GM23338 (cell line): ENCODE measurements at regions not wholly inside any gene's neighbourhood (a gene's known extent, or its start where the extent isn't known, plus 50 kb on each side); places are given as distances from the start of the nearest gene placed in this dataset.
A peak's percentile ranks its signal among the peaks of the same experiment; 100 is the strongest.

Source experiments
- ATAC-seq: fragments of 200-7000 bp; cut with Tn5 transposase; 3 replicates; pipeline ENCODE4 v1.9.1; 2020
- DNase-seq: peaks from one replicate; pipeline ENCODE4 v3.0.0-alpha.2; 2015; ENCODE audit warnings: low spot score
- H2AFZ ChIP-seq: fragments of 200-600 bp; sonication (generic); 2 replicates; pipeline ENCODE4 v1.8.0; 2016; ENCODE audit warnings: antibody characterized with exemption, mild to moderate bottlenecking, moderate library complexity
- H3F3A ChIP-seq: fragments of 200-600 bp; sonication (generic); replicated peaks from 2 replicates; pipeline ENCODE4 v1.8.0; 2017; ENCODE audit warnings: antibody characterized with exemption, mixed run types, low read depth
- H3K27ac ChIP-seq: fragments of 200-600 bp; sonication (generic); 2 replicates; pipeline ENCODE4 v1.6.1; 2016; ENCODE audit warnings: low read depth
- H3K27me3 ChIP-seq: fragments of 200-600 bp; sonication (generic); 2 replicates; pipeline ENCODE4 v1.8.0; 2016; ENCODE audit warnings: mild to moderate bottlenecking, mixed run types, moderate library complexity; ENCODE audit not compliant: insufficient read depth
- H3K36me3 ChIP-seq: fragments of 200-600 bp; sonication (generic); 2 replicates; pipeline ENCODE4 v1.8.0; 2016; ENCODE audit warnings: mild to moderate bottlenecking; ENCODE audit not compliant: insufficient read depth
- H3K4me1 ChIP-seq: fragments of 200-600 bp; sonication (generic); 2 replicates; pipeline ENCODE4 v1.8.0; 2016; ENCODE audit warnings: mild to moderate bottlenecking, moderate library complexity; ENCODE audit not compliant: insufficient read depth
- H3K4me2 ChIP-seq: fragments of 200-600 bp; sonication (generic); 2 replicates; pipeline ENCODE4 v1.7.1; 2017; ENCODE audit warnings: mixed run types
- H3K4me3 ChIP-seq: fragments of 200-600 bp; sonication (generic); 2 replicates; pipeline ENCODE4 v1.6.1; 2016; ENCODE audit warnings: mixed run types
- H3K79me2 ChIP-seq: fragments of 200-600 bp; sonication (generic); replicated peaks from 2 replicates; pipeline ENCODE4 v1.8.0; 2017; ENCODE audit warnings: mild to moderate bottlenecking; ENCODE audit not compliant: insufficient read depth
- H3K9me2 ChIP-seq: fragments of 200-600 bp; sonication (generic); 2 replicates; pipeline ENCODE4 v1.8.0; 2017; ENCODE audit not compliant: insufficient read depth
- H4K20me1 ChIP-seq: fragments of 200-600 bp; sonication (generic); replicated peaks from 2 replicates; pipeline ENCODE4 v1.8.0; 2017; ENCODE audit warnings: mild to moderate bottlenecking; ENCODE audit not compliant: insufficient read depth
- H3K27ac Mint-ChIP-seq: 2 replicates; pipeline ENCODE4 v1.8.0; 2020; ENCODE audit warnings: inconsistent platforms, mild to moderate bottlenecking, moderate library complexity, mixed read lengths
- H3K27me3 Mint-ChIP-seq: 3 replicates; pipeline ENCODE4 v1.8.0; 2022; ENCODE audit warnings: low read depth, mild to moderate bottlenecking, moderate library complexity, mixed read lengths, inconsistent platforms; ENCODE audit not compliant: insufficient read depth, poor library complexity
- H3K36me3 Mint-ChIP-seq: 3 replicates; pipeline ENCODE4 v1.8.0; 2021; ENCODE audit warnings: low read depth, mild to moderate bottlenecking, inconsistent platforms, moderate library complexity, mixed read lengths
- H3K4me1 Mint-ChIP-seq: 3 replicates; pipeline ENCODE4 v1.8.0; 2020; ENCODE audit warnings: mild to moderate bottlenecking, inconsistent platforms, mixed read lengths
- H3K4me3 Mint-ChIP-seq: 3 replicates; pipeline ENCODE4 v1.8.0; 2021; ENCODE audit warnings: moderate library complexity, mild to moderate bottlenecking, inconsistent platforms, mixed read lengths
- H3K9me3 Mint-ChIP-seq: 3 replicates; pipeline ENCODE4 v1.8.0; 2020; ENCODE audit warnings: moderate library complexity, mild to moderate bottlenecking, inconsistent platforms, mixed read lengths
- ETS1 ChIP-seq: IDR thresholded peaks from 2 replicates; pipeline ENCODE4 v1.6.1; 2016; ENCODE audit warnings: antibody characterized with exemption
- EZH2phosphoT487 ChIP-seq: fragments of 200-600 bp; sonication (generic); IDR thresholded peaks from one replicate; pipeline ENCODE4 v1.8.1; 2018; ENCODE audit warnings: antibody characterized with exemption; ENCODE audit not compliant: unreplicated experiment
- NANOG ChIP-seq: IDR thresholded peaks from 2 replicates; pipeline ENCODE4 v1.6.1; 2016; ENCODE audit warnings: antibody characterized with exemption, borderline replicate concordance
- REST ChIP-seq: IDR thresholded peaks from one replicate; pipeline ENCODE4 v1.6.1; 2018; ENCODE audit warnings: antibody characterized with exemption; ENCODE audit not compliant: unreplicated experiment
- ZNF114 ChIP-seq: fragments of 250-450 bp; sonication (Bioruptor Pico); IDR thresholded peaks from 2 replicates; pipeline ENCODE4 v1.5.0; 2020; ENCODE audit warnings: mild to moderate bottlenecking, moderate library complexity
- ZNF462 ChIP-seq: fragments of 250-450 bp; sonication (Bioruptor Pico); IDR thresholded peaks from 2 replicates; pipeline ENCODE4 v1.5.0; 2020; ENCODE audit warnings: mild to moderate bottlenecking, moderate library complexity

- Mint-ChIP-seq H3K36me3 (no peaks in the 10 kb centered on the region; the same call in 2 of the 3 replicates), H3K27me3 (peaks cover 20% of the 10 kb centered on the region), H3K4me1 (peaks cover 60% of the 10 kb centered on the region), H3K9me3 (no peaks in the 10 kb centered on the region), H3K27ac (peak overlapping the region; percentile 95), H3K4me3 (no peak overlapping the region)
- no peaks in the 10 kb centered on the region for H3K36me3 ChIP-seq
- peaks cover 6% of the 10 kb centered on the region for H3K9me2 ChIP-seq
- H4K20me1 ChIP-seq = no peaks in the 10 kb centered on the region
- peak overlapping the region; percentile 15; the same call in 1 of the 2 replicates for H3K4me2 ChIP-seq
- DNase-seq = no peak
- no peaks in the 10 kb centered on the region for H3K27me3 ChIP-seq
- no peak overlapping the region for H3K4me3 ChIP-seq
- TF ChIP-seq ETS1 = 0 out of 2 replicates have a peak, but pooled peaks have one; percentile 25
- TF ChIP-seq EZH2phosphoT487 = no peak
- peak overlapping the region; percentile 96 for H3K27ac ChIP-seq
- ATAC-seq = no peak
- no peak overlapping the region for H2AFZ ChIP-seq
- no peaks in the 10 kb centered on the region for H3F3A ChIP-seq
- H3K79me2 ChIP-seq = no peaks in the 10 kb centered on the region
- peaks cover 22% of the 10 kb centered on the region for H3K4me1 ChIP-seq
These were observed 54.0 kb upstream of the PRDM11 start for GRCh38 chr11:45092404-45092785.

- H3K79me2 ChIP-seq = no peaks in the 10 kb centered on the region
- H4K20me1 ChIP-seq = no peaks in the 10 kb centered on the region
- H2AFZ ChIP-seq = peak overlapping the region; percentile 66; the same call in 1 of the 2 replicates
- Mint-ChIP-seq H3K36me3 (no peaks in the 10 kb centered on the region; the same call in 2 of the 3 replicates), H3K27me3 (peaks cover 15% of the 10 kb centered on the region), H3K4me3 (no peak overlapping the region), H3K27ac (peak overlapping the region; percentile 95), H3K4me1 (peaks cover 52% of the 10 kb centered on the region), H3K9me3 (no peaks in the 10 kb centered on the region)
- ATAC-seq (no peak), DNase-seq (no peak)
- H3K27me3 ChIP-seq = no peaks in the 10 kb centered on the region
- peak overlapping the region; percentile 15; the same call in 1 of the 2 replicates for H3K4me2 ChIP-seq
- H3K4me1 ChIP-seq = peaks cover 18% of the 10 kb centered on the region
- no peaks in the 10 kb centered on the region for H3F3A ChIP-seq
- H3K27ac ChIP-seq = peak overlapping the region; percentile 96
- H3K9me2 ChIP-seq = peaks cover 6% of the 10 kb centered on the region
- no peak overlapping the region for H3K4me3 ChIP-seq
- H3K36me3 ChIP-seq = no peaks in the 10 kb centered on the region
- TF ChIP-seq ETS1 = no peak
- no peak for TF ChIP-seq ZNF462 (CRISPR knock-in tag)
- TF ChIP-seq ZNF114 = no peak
- no peak for TF ChIP-seq REST
- no peak for TF ChIP-seq NANOG
These were observed 53.3 kb upstream of the PRDM11 start for GRCh38 chr11:45092901-45093760.
